Right cardiac atrium (tissue), 2 donors: ENCODE measurements at regions not wholly inside any gene's neighbourhood (a gene's known extent, or its start where the extent isn't known, plus 50 kb on each side); places are given as distances from the start of the nearest gene placed in this dataset.

ENCODE experiments used
- microRNA-seq, 2 donors: library from miRNA; unstranded; fragments of <30 nt; microRNA quantifications; one replicate each; pipeline ENCODE4 v1.2.0, GENCODE V29; 2020 to 2021
- donor health status: DM: no; HTN: yes; CAD: no.
- donor health status: DM: no; HTN: no; CAD: no.

Small RNAs in the stretch of these regions (microRNA-seq; reads per million reads assigned to microRNA genes)
- gene MIR101-1 (20.6 to 24.1 reads per million in 2 donors), gene MIR3671 (0 reads per million in 2 donors)
